Activated T-cell treated with anti-CD3 and anti-CD28 coated beads for 1 hour (primary cell): ENCODE measurements at regions not wholly inside any gene's neighbourhood (a gene's known extent, or its start where the extent isn't known, plus 50 kb on each side); places are given as distances from the start of the nearest gene placed in this dataset.

Experiments used
- DNase-seq: peaks from one replicate; pipeline ENCODE4 v3.0.0-alpha.2; 2020; ENCODE audit warnings: low read depth

DNA sequence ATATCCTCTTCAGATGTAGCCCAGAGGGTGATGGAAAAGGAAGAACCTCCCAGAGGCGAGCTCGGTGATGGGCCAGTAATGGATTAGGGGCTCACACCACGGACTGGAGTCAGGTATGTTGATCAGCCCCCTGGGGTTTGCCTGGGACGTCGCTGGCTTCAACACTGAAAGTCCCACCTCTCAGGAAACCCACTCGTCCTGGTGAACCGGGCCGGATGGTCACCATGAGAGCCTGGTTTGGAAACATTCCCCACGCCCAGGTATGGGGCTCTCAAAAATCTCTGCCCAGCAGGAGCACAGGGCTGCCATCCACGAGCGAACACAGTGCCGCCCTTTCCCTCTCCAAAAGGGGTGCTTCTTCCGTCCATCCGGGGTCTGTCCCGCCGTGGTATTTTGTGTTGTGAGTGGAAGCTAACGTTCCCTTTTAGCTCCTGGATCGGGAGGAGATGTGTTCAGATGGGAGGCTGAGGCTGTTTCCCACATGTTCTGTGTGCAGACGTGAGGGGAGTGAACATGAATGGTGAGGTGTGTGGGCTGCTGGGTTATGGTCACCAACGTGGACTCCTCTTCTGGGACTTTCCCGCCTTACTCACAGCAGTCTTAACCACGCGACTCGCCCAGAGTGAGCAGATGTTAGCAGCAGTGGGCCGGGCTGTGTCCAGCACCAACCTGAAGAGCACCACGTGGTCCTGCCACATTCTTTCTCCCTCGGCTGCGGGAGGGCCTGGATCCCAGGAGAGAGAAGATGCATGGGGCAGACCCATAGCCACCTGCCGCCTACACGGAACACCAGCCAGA lies 139.2 kb downstream of the KIF26A start:
- no peak for DNase-seq

DNA sequence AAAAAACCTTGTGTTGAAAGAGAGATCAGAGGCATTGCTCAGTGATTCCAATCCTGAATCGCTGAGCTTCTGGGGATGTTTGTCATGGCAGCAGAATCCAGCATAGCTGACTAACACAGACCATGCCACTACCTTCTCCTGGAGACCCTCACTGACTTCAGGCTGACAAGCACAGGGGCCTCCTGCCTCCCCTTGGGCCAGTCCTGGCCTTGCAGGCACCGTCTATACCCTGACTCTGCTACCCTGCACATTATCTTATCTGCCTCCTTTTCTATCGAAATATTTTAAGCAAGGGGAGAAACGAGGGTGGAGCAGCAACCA lies 139.8 kb downstream of the KIF26A start:
- DNase-seq: no peak

GRCh38 chr14:104280085-104280901 lies 141.9 kb downstream of the KIF26A start:
- DNase-seq: no peak

DNA sequence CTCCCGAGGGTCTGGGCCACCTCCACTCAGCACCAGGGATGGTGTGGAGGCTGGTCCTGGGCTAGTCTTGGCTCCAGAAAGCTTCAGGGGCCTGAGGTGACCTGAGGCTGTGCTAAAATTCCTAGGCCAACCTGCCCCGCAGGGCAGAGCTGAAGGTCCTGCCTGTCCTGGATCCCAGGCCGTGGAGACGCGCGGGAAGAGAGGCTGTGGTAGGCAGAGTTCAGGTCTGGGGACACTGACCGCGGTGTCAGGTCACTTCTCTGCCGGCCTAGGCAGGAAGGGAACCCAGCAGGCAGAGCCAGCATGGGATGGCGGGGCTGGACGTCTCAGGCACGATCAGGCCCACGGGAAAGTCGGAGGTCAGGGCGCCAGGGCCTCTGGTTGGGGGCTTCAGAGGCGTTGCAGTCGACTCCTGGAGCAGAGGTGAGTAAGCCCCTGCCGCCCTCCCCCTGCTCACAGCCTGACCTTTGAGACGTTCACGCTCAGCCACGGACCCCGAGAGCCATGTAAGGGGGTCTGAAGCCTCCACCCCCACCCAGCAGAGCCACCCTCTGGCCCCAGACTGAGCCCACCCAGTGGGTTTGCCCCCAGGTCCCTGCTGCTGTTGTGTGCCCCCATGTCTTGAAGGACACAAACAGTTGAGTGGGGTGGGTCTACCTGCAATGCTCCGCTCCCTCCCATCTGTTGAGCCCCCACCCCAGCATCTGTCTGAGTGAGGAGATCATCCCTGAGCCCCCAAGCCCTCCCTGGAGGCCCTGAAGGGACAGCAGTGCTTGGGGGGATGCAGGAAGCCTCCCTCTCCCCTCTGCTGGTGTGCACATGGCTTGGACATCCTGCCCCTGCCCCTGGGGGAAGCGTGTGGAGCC lies 142.7 kb downstream of the KIF26A start:
- no peak for DNase-seq

DNA sequence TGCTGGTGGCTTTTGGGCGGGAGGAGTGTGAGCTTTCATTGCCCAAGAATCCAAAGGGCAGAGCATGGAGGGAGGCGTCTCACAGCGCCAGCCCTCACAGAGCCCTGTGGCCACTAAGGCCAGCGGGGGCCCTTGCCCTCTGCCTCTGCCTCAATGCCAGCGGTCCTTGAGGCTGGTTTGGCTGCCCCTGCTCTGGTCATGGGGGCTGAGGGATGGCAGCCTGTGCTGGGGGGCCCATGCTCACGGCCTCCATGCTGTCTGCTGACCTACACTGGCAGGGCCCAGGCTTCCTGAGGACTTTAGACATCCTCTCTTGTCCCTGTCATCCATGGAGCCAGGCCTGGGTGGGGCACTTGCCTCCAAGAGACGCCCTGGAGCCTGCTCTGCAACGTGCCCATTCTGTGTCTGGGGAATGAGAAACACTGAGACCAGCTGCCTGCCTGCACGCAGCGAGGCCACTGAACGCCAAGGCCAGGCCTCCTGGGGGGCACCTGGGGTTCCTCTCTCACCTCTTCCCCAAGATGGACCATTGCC lies 143.4 kb downstream of the KIF26A start:
- no peak for DNase-seq

DNA sequence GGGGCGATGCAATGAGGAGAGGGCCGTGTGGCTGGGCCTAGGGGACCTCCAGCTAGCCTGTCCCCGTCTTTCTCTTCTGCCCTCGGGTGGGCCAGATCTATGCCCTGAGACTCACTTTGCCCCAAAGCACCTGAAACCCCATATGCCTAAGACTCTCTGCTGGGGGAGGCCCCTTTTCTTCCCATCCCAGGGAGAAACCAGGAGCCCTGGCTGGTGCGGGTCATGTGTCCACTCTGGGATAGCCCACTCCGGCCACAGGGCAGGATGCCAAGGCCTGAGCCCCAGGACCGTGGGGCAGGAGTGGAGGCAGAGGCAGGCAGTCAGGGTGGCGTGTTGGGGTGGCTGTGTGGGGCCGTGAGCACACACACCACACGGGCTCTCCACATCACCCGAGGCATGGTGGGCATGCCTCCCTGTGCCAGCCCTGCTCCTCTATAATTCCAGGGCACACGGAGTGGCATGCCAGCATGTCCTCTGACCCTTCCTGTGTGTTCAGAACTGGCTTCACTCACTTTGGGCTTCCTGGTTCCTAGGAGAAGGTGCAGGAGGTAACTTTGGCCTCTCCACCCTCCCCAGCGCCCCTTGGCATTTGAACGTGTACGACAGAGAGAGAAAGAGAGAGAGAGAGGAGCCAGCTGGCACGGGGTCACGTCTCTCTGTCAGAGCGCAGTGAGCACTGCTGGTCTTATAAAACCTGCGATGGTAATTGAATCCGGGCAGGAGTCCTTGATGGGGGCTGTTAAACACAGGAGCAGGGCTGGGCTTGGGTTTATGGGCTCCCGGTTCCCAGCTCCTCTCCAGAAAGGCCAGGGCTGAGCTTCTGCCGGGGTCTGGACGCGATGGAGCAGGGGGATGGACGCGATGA lies 144.2 kb downstream of the KIF26A start:
- DNase-seq: no peak

DNA sequence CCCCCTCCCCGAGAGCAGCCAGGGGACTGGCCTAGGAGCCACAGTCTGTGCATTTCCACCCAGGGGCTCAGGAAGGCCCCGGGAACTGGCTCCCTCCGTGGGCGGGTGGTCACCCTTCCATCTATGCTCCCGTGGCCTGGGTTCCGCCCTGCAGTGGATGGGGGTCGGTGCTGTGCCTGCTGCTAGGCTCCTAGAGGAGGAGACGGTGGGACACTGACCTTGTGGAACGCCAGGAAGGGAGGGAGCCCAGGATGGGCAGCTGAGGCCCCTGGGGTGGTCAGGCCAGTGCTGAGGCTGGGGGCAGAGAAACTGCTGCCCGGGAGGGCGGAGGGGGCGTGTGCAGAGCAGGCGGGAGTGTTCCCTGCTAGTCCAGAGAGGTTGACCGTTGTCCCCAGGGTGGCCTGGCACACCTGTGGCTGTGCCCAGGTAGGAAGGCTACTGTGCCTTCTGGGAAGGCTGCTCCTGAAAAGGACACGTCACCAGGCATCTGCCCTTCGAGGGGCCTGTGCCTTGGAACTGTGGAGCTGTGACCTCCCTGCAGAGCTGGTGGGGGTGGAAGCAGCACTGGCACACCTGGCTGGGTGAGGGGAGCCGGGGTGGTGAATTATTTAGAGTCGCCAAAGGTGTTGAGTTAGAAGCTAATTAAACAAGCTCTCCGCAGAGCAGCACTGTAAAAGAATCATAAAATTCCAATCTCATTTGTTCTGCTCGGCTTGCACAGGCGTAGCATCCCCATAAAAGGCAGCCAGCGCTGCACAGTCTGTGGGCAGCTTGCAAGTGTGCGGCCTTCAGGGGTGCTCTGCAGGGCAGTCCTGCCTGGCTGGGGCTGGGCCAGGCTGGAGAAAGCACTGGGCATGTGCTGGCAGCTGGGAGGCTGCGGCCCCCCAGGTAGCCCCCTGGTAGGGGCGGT lies 145.1 kb downstream of the KIF26A start:
- DNase-seq: no peak

DNA sequence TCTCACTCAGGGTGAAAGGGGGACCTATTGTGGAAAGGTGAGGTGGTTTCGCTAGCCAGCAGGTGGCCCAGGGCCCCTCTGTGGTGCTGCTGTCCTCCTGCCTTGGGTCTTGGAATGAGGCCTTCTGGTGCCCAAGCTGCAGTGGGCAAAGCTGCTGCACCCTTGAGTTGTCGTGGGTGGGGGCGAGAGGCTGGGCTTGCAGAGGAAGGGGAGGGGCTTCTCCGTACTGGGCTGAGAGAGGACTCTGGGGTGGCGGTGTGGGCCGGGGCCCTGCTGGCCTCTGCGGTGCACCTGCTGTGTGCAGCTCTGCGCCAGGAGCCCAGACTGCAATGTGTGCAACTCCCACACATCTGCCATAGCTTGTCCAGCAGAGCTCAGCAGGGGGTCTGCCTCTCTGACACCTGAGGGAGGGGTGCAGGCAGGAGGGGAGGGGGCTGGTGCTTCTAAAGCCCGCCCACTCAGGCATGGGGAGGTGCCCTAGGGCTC lies 145.8 kb downstream of the KIF26A start:
- DNase-seq: no peak

GRCh38 chr14:104284636-104285507 lies 146.5 kb downstream of the KIF26A start:
- no peak for DNase-seq

DNA sequence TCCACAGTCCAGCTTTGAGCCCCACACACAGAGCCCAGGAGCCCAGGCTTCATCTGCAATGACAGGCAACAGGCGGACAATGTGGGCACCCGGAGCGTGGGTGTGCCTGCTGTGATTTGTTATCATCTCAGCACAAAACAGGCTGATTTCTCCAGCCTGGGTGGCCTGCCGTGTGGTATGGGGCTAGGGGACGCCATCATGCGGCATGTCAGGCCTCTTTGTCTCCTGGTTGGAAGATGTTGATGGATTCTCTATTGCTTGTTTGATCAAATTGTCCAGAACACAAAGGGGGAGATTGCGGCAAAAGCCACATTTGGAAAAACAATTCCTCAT lies 147.1 kb downstream of the KIF26A start:
- DNase-seq: no peak

DNA sequence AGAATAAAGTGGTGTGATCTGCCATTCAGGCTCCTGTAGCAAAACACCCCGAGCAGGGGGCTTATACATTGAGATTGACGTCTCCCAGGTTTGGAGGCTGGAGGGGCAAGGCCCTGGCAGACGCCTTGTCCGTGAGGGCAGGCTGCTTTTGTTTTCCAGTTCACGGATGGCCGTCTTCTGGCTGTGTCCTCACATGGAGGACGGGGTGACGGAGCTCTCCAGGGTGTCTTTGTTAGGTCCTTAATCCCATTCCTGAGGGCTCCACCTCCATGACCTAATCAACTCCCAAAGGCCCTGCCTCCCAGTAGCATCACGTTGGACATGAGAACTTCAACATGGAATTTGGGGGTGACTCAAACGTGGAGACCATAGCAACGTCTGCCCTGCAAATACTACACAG lies 147.7 kb downstream of the KIF26A start:
- no peak for DNase-seq

- no peak for DNase-seq
Observed at GRCh38 chr14:104286496-104286895, 148.1 kb downstream of the KIF26A start.

GRCh38 chr14:104287301-104288009 lies 149.1 kb downstream of the KIF26A start:
- no peak for DNase-seq

DNA sequence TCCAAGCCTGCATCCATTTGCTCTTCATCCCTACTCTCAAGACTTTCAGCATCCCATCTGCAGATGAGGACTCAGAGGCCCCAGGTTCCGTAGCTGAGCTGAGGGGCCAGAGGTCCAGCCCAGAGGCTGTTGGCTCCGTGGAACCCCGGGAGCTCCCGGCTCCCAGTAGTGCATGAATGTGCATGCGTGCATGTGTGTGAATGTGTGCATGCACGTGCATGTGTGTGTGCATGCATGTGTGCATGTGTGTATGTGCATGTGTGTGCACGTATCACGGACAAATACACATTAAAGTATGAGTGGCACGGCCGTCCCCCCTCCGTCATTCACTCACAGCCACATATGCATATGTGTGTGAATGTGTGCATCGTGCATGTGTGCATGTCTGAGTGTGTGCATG lies 149.9 kb downstream of the KIF26A start:
- DNase-seq: no peak

DNA sequence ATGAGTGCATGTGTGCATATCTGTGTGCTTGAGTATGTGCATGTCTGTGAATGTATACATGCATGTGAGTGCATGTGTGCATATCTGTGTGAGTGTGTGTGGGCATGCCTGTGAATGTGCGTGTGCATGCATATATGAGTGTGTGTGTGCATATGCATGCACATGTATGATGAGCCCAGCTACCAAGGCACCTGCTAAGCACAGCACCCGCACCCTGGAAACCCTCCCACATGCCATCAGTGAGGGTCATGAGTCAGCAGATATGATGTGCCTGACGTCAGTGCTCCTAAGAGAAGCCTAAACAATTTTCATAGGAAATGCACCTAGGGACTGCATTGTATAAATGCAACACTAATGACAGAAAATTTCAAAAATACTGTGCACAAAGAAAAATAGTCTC lies 151.1 kb downstream of the KIF26A start:
- no peak for DNase-seq

GRCh38 chr14:104290058-104290667 lies 151.8 kb downstream of the KIF26A start:
- DNase-seq: no peak

GRCh38 chr14:104290756-104291122 lies 152.4 kb downstream of the KIF26A start:
- no peak for DNase-seq
